HG02798 (cell line): ENCODE measurements at regions not wholly inside any gene's neighbourhood (a gene's known extent, or its start where the extent isn't known, plus 50 kb on each side); places are given as distances from the start of the nearest gene placed in this dataset.
"Not testable (repeated sequence)": the region's sequence is repeated elsewhere in the genome, so short reads cannot be mapped to it uniquely, and the experiment has no call there.

Experiments
- ATAC-seq: cut with Tn5 transposase; IDR thresholded peaks from one replicate; pipeline ENCODE4 v1.9.1; 2021; ENCODE audit warnings: mild to moderate bottlenecking; ENCODE audit not compliant: unreplicated experiment, poor library complexity

GRCh38 chr1:58929671-58930325, 146.0 kb upstream of the JUN start:
- no peak for ATAC-seq

DNA sequence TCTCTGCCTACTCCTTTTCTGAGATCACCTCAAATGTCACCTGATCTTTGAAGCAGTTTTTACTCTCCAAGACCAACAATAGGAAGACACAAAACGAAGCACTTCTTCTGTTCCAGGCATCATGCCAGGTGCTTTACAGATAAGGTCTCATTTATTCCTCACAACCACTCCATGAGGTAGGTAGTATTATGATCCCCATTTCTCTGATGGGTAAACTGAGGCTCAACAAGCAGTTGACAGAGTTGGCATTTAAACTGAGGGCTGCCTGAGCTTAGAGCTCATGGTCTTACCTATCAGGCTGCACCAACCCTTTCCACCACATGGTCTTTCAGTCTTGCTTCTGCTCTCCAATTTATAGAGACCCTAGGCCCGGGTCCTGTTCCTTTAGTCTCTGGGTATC, 147.2 kb upstream of the JUN start:
- ATAC-seq: no peak

GRCh38 chr1:58931756-58932155, 147.9 kb upstream of the JUN start:
- no peak for ATAC-seq

DNA sequence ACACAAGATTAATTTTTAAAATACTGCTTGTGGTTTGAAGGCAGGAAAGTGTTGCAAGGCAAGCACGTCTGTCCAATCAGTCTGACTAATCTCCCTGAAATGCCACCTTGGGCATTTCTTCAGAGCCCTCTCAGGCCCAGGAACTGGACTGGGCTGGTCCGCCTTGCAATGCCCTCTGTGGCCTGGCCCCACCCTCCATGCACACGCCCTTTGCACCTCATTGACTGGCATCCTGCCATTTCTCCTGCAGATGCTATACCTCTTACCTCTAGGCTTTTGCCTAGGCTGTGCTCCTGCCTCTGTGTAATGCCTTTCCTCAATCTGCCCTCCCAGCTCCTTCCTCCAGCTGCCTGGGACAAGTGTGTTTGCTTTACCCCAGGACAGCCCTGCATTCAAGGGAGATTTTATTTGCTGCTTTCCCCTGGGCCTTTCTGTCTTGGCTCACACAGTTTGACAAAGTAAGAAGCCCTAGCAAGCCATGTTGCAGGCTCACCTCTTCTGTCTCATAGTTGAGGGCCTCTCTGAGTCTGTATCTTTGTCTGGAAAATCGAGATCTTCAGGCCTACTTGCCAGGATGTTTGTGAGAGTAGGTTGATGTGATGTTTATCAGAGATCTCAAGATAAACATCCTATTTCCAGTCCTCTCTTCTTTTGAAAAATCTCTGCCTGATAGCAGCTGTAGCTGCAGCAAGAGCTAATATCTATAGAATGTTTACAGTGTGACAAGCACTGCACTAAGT, 149.2 kb upstream of the JUN start:
- ATAC-seq: no peak

DNA sequence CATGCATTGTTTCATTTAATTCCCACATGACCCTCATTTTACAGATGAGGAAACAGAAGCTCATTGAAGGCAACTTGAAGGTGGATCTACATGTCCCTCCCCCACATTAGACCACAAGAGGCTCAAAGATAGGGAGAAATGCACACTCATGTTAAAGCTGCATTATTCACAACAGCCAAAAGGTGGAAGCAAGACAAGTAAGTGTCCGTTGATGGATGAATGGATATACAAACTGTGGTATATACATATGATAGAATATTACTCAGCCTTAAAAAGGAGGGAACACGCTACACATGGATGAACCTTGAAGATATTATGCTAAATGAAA, 149.7 kb upstream of the JUN start:
- ATAC-seq: no peak

GRCh38 chr1:58934706-58935105, 150.9 kb upstream of the JUN start:
- ATAC-seq: no peak

DNA sequence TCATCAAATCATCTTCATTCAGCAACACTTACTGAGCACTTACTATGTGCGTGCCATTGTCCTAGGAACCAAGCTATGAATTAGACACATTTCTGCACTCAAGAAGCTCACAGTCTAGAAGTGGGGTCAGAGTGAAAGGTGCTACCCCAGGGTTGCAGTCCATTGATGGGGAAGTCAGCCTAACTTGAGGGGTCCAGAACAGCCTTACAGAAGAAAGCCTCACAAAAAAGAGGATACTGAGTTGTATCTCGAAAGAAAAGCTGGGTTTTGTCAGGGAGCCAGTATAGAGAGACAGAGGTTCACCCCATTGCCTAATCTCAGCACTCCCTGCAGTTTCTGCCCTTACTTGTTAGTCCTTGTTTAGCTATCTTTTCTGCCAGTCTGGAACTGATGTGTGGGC, 153.1 kb upstream of the JUN start:
- ATAC-seq: no peak

GRCh38 chr1:58939146-58939545, 155.3 kb upstream of the JUN start:
- no peak for ATAC-seq

- no peak for ATAC-seq
Observed at GRCh38 chr1:58939666-58940370, 156.0 kb upstream of the JUN start.

DNA sequence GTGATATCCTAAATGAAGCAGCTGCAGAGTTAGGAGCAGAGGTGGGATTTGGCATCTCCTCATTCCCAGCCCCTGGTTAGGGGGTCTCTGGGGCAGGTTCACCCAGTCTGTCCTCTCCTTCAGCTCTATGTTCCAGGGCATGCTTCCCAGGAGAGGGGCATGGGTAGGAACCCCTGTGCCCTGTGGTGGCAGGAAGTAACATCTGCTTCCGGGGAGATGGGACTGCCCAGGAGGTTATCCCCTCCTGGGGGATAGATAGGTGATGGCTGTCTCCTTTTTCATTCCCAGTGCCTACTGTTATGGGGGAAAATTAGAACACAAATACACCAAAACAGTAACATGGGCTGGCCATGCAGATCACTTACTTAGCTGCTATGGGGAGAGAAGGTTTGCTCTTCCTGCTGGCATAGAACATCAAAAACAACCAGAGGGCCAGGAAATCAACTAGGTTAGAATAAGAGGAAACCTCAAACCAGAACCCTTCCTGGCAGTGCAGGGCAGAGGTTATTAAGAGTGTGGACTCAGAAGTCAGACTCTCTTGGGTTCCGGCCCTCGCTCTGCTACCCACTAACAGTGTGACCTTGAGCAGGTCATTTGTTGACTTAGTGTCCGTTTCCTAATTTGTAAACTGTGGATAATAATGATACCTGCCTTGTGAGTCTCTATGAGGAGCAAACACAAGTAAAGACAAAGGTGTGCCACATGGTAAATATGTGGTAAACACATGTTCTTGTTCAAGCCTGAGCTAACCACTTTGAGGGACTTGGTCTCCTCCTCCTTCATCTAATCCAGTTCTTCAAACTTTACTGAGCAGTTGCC, 157.8 kb upstream of the JUN start:
- ATAC-seq: no peak

DNA sequence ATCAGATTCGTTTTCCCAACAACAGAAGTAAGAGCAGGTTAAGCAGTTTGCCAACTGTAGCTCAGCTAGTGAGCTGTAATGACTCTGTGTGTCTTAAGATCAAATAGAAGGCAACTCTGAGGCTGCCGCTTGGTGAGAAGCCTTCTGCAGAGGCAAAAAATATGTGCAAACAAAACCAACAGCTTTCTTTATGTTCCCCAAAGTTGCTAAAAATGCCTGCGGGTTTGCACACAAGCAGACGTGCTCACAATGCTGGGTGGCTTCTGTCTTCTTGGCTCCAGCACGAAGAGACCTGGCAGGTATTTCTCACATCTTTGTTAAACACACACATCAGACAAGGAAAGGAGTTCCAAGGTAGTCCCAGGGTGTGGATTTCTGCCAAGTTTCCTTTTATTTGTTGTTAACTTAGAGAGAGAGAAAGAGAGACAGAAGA, 158.9 kb upstream of the JUN start:
- no peak for ATAC-seq

DNA sequence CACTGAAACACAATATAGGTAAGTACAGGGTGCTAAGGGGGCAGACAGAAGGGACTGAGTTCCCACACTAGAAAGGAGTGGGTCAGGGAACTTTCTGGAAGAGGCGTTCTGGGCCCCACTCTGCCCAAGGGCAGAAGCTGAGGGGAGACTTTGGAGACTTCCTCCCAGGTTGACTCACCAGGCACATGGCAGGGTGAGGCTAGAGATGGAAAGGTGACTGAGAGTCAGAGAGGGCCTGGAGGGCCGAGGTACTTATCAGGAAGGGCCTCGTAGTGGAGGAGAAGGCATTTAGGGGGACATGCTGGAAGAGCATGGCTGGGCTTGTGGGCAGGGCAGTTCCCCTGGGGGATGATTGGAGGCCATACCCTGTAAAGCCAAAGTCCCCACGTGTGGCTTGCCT, 159.9 kb upstream of the JUN start:
- ATAC-seq: no peak

DNA sequence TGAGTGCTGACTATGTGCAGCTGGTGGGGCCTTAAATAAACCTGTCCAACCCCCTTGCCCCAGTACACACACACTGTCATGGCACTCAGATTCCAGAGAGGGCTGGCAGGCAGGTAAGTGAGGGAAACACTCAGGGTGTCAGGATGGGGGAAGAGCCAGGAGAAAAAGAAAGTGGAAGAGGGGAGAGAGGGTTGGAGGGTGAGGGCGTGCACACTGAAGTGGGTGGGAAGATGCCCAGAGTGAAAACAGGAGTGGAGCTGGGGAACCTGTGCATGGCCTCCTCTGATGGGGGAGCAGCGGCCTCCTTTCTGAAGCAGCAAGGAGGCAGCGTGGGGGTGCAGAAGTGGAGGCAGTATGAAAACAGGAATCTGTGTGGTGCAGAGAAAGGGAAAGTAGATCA, 160.6 kb upstream of the JUN start:
- no peak for ATAC-seq

DNA sequence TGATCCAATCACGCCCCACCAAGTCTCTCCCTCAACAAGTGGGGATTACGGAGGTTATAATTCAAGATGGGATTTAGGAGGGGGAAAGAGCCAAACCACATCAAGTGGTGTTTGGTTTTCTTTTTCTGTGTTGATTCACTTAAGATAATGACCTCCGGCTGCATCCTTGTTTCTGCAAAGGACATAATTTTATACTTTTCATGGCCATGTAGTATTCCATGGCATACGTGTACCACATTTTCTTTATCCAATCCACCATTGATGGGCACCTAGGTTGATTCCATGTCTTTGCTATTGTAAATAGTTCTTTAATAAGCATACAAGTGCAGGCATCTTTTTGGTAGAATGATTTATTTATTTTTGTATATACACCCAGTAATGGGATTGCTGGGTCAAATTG, 162.5 kb upstream of the JUN start:
- no peak for ATAC-seq

- no peak for ATAC-seq
Observed at GRCh38 chr1:58948671-58949070, 164.8 kb upstream of the JUN start.

DNA sequence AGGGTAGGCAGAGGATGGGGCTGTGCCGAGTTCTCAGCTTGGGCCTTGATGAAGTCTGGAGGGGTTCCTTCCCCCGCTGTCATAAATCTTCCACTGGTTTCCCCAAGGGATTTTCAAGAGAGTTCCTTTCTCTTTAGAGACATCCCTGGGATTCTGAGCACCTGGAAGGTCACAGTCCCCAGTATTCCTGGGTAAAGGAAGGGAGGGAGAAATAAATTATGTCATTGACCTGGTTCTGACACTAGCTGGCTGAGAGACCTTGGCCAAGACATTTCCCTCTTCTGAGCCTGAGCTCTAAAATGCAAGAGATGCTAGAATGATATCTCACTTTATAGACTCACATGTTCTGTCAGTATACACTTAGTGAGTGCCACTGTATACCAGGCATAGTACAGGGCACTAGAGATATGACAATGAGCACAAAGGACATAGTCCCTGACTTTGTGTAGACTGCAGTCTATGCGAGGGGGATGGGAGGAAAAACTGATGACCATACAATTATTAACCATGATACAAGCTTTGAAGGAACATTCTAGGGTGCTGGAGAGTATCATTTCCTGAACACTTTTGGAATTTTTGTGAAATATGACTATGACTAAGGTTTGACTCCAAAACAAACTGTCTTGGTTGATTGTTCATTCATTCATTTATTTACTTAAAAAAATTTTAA, 165.8 kb upstream of the JUN start:
- ATAC-seq: no peak

- no peak for ATAC-seq
Observed at GRCh38 chr1:58950897-58951296, 167.1 kb upstream of the JUN start.

GRCh38 chr1:58953951-58954350, 170.1 kb upstream of the JUN start:
- ATAC-seq: not testable (repeated sequence)

DNA sequence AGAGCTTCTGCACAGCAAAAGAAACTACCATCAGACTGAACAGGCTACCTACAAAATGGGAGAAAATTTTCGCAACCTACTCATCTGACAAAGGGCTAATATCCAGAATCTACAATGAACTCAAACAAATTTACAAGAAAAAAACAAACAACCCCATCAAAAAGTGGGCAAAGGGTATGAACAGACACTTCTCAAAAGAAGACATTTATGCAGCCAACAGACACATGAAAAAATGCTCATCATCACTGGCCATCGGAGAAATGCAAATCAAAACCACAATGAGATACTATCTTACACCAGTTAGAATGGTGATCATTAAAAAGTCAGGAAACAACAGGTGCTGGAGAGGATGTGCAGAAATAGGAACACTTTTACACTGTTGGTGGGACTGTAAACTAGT, 179.4 kb upstream of the JUN start:
- not testable (repeated sequence) for ATAC-seq

DNA sequence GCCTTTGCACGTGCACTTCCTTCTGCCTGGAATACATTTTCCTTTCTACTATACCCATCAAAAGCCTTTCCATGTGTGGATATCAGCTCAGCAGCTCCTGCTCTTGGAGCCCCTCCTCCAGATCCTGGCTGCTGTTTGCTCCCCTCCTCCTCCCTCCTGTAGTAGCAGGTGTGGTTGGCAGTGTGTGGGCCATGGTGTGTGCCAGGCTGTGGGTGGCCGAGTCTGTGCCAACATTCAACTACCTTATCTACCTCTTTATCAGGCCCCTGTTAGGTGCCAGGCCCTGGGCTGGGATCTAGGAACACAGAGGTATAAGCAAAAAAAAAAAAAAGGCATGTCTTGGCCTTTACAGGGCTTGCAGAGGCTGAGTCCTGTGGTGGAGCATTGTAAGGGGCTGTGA, 180.6 kb upstream of the JUN start:
- no peak for ATAC-seq
